Mesenchymal stem cell (in vitro differentiated cells and primary cell): ENCODE measurements at regions not wholly inside any gene's neighbourhood (a gene's known extent, or its start where the extent isn't known, plus 50 kb on each side); places are given as distances from the start of the nearest gene placed in this dataset.

Experiments
- DNase-seq: peaks from one replicate; pipeline ENCODE4 v3.0.0-alpha.2; 2013
- H2AFZ ChIP-seq: one replicate; pipeline ENCODE4 v1.6.1; 2013; ENCODE audit warnings: low read depth, mild to moderate bottlenecking, control low read depth, inconsistent platforms, low read length, moderate library complexity
- H2AK5ac ChIP-seq: 2 replicates; pipeline ENCODE4 v1.6.1; 2013; ENCODE audit warnings: low read length, moderate library complexity, mild to moderate bottlenecking, inconsistent platforms; ENCODE audit not compliant: severe bottlenecking
- H2BK120ac ChIP-seq: one replicate; pipeline ENCODE4 v1.6.1; 2013; ENCODE audit warnings: low read depth, mild to moderate bottlenecking, inconsistent platforms, low read length, moderate library complexity
- H2BK12ac ChIP-seq, 2 experiments: one replicate each; pipeline ENCODE4 v1.6.1; 2013; ENCODE audit warnings: inconsistent platforms in 2 of 2, low read length in 2 of 2, mild to moderate bottlenecking in 2 of 2, moderate library complexity in 2 of 2, control low read depth in 1 of 2
- H2BK15ac ChIP-seq: one replicate; pipeline ENCODE4 v1.6.1; 2013; ENCODE audit warnings: mild to moderate bottlenecking, low read depth, inconsistent platforms; ENCODE audit not compliant: poor library complexity, severe bottlenecking
- H2BK5ac ChIP-seq: 2 replicates; pipeline ENCODE4 v1.6.1; 2013; ENCODE audit warnings: low read depth, mild to moderate bottlenecking, low read length, control low read depth, inconsistent platforms; ENCODE audit not compliant: poor library complexity, severe bottlenecking
- H3K14ac ChIP-seq, 2 experiments: one replicate each; pipeline ENCODE4 v1.6.1; 2013; ENCODE audit warnings: inconsistent platforms in 2 of 2, low read length in 2 of 2, control low read depth in 1 of 2, mild to moderate bottlenecking in 1 of 2, moderate library complexity in 1 of 2
- H3K18ac ChIP-seq, 2 experiments: one replicate each; pipeline ENCODE4 v1.6.1; 2013; ENCODE audit warnings: inconsistent platforms in 2 of 2, low read length in 2 of 2, control low read depth in 1 of 2, low read depth in 1 of 2, mild to moderate bottlenecking in 1 of 2
- H3K23ac ChIP-seq, 2 experiments: one replicate each; pipeline ENCODE4 v1.6.1; 2013; ENCODE audit warnings: inconsistent platforms in 2 of 2, low read length in 2 of 2, mild to moderate bottlenecking in 2 of 2, moderate library complexity in 2 of 2, control low read depth in 1 of 2
- H3K27ac ChIP-seq: 2 replicates; pipeline ENCODE4 v1.5.1; 2013; ENCODE audit warnings: mild to moderate bottlenecking, moderate library complexity, low read length, control low read depth, inconsistent platforms; ENCODE audit not compliant: poor library complexity, severe bottlenecking
- H3K27me3 ChIP-seq, 2 experiments: 2 replicates each; pipeline versions ENCODE4 v1.6.1 to v1.7.0; 2013; ENCODE audit warnings: low read length in 2 of 2, mild to moderate bottlenecking in 2 of 2, moderate library complexity in 2 of 2, control low read depth in 1 of 2, inconsistent platforms in 1 of 2; ENCODE audit not compliant: control insufficient read depth in 1 of 2, insufficient read depth in 1 of 2
- H3K36me3 ChIP-seq, 2 experiments: 2 replicates each; pipeline versions ENCODE4 v1.6.1 to v1.7.0; 2013; ENCODE audit warnings: low read length in 2 of 2, control low read depth in 1 of 2, inconsistent platforms in 1 of 2, low read depth in 1 of 2, mild to moderate bottlenecking in 1 of 2; ENCODE audit not compliant: insufficient read depth in 2 of 2, control insufficient read depth in 1 of 2
- H3K4ac ChIP-seq, 2 experiments: one replicate each; pipeline ENCODE4 v1.6.1; 2013; ENCODE audit warnings: inconsistent platforms in 2 of 2, low read length in 2 of 2, mild to moderate bottlenecking in 2 of 2, moderate library complexity in 2 of 2, control low read depth in 1 of 2, low read depth in 1 of 2
- H3K4me1 ChIP-seq: 2 replicates; pipeline ENCODE4 v1.6.1; 2013; ENCODE audit warnings: low read depth, low read length, control low read depth; ENCODE audit not compliant: control insufficient read depth, insufficient read depth
- H3K4me2 ChIP-seq: 2 replicates; pipeline ENCODE4 v1.6.1; 2013; ENCODE audit warnings: low read length, mild to moderate bottlenecking, inconsistent platforms; ENCODE audit not compliant: poor library complexity, severe bottlenecking
- H3K4me3 ChIP-seq, 2 experiments: 2 replicates each; pipeline versions ENCODE4 v1.5.1 to v1.7.0; 2013; ENCODE audit warnings: low read length in 2 of 2, mild to moderate bottlenecking in 2 of 2, control low read depth in 1 of 2, low read depth in 1 of 2; ENCODE audit not compliant: insufficient read depth in 1 of 2
- H3K79me1 ChIP-seq: replicated peaks from 2 replicates; pipeline ENCODE4 v1.6.1; 2013; ENCODE audit warnings: mild to moderate bottlenecking, control low read depth, low read length, inconsistent platforms; ENCODE audit not compliant: poor library complexity, severe bottlenecking
- H3K9ac ChIP-seq: 2 replicates; pipeline ENCODE4 v1.7.0; 2013; ENCODE audit warnings: mild to moderate bottlenecking, low read length, moderate library complexity
- H3K9me3 ChIP-seq: 2 replicates; pipeline ENCODE4 v1.7.0; 2013; ENCODE audit warnings: mild to moderate bottlenecking, low read length; ENCODE audit not compliant: control insufficient read depth
- H4K8ac ChIP-seq: one replicate; pipeline ENCODE4 v1.6.1; 2013; ENCODE audit warnings: inconsistent platforms, mild to moderate bottlenecking, low read length, moderate library complexity
- H4K91ac ChIP-seq: one replicate; pipeline ENCODE4 v1.6.1; 2013; ENCODE audit warnings: mild to moderate bottlenecking, low read length, inconsistent platforms
- WGBS: methylation state at CpG from one replicate; pipeline ENCODE4 v1.1.7; 2013; ENCODE audit warnings: mixed read lengths; 5-methylcytosine and 5-hydroxymethylcytosine counted together

- H4K91ac ChIP-seq = no peak overlapping the region
Measured at GRCh38 chr11:27207025-27207650, 155.9 kb downstream of the CCDC34 start.

GRCh38 chr11:27205779-27206570, 157.0 kb downstream of the CCDC34 start:
- no peak overlapping the region for H3K4ac ChIP-seq
- H3K79me1 ChIP-seq = no peaks in the 10 kb centered on the region
- H2BK15ac ChIP-seq = no peak overlapping the region
- no peak for DNase-seq
- no peaks in the 10 kb centered on the region for H3K9me3 ChIP-seq
- H2AFZ ChIP-seq = no peak overlapping the region
- H2BK120ac ChIP-seq = no peak overlapping the region
- no peak overlapping the region for H2BK5ac ChIP-seq
- no peak overlapping the region for H3K18ac ChIP-seq
- H4K8ac ChIP-seq = no peak overlapping the region
- peak overlapping the region; percentile 47 for H2AK5ac ChIP-seq
- no peak overlapping the region for H3K27ac ChIP-seq
- no peak overlapping the region for H2BK12ac ChIP-seq
- H3K9ac ChIP-seq = peak overlapping the region; percentile 8
- no peak overlapping the region for H3K4me3 ChIP-seq
- H3K14ac ChIP-seq = no peak overlapping the region
- no peaks in the 10 kb centered on the region for H3K36me3 ChIP-seq
- H4K91ac ChIP-seq = no peak overlapping the region
- no peaks in the 10 kb centered on the region for H3K27me3 ChIP-seq
- H3K4me2 ChIP-seq = no peak overlapping the region
- no peak overlapping the region for H3K23ac ChIP-seq
- H3K4me1 ChIP-seq = peaks cover 10% of the 10 kb centered on the region

More at GRCh38 chr11:27207025-27207650, 155.9 kb downstream of the CCDC34 start:
- no peak overlapping the region for H2BK120ac ChIP-seq
- no peak overlapping the region for H2BK5ac ChIP-seq
- no peak for DNase-seq
- H3K27ac ChIP-seq = no peak overlapping the region
- no peaks in the 10 kb centered on the region for H3K9me3 ChIP-seq
- no peak overlapping the region for H2AK5ac ChIP-seq
- WGBS = 100% methylated on average over 1 of the region's 2 CpGs
- no peaks in the 10 kb centered on the region for H3K27me3 ChIP-seq
- peaks cover 4% of the 10 kb centered on the region for H3K4me1 ChIP-seq
- H3K18ac ChIP-seq = no peak overlapping the region
- H3K9ac ChIP-seq = no peak overlapping the region
- H3K36me3 ChIP-seq = no peaks in the 10 kb centered on the region
- no peak overlapping the region for H3K4ac ChIP-seq
- H3K4me3 ChIP-seq = no peak overlapping the region
- H2BK12ac ChIP-seq = no peak overlapping the region
- H2BK15ac ChIP-seq = no peak overlapping the region
- no peak overlapping the region for H2AFZ ChIP-seq
- no peak overlapping the region for H3K23ac ChIP-seq
- H3K79me1 ChIP-seq = no peaks in the 10 kb centered on the region
- H4K8ac ChIP-seq = no peak overlapping the region
- no peak overlapping the region for H3K14ac ChIP-seq
- H3K4me2 ChIP-seq = no peak overlapping the region

- Histone ChIP-seq H3K9ac (peak overlapping the region; percentile 8), H2BK5ac (no peak overlapping the region), H3K18ac (peak overlapping the region in 1 of 2 experiments; percentile 20), H3K4me3 (no peak overlapping the region), H4K91ac (no peak overlapping the region), H3K27me3 (no peaks in the 10 kb centered on the region), H2BK15ac (no peak overlapping the region), H3K36me3 (no peaks in the 10 kb centered on the region), H3K27ac (no peak overlapping the region), H2AK5ac (peak overlapping the region; percentile 16), H3K23ac (no peak overlapping the region), H3K9me3 (no peaks in the 10 kb centered on the region), H3K79me1 (no peaks in the 10 kb centered on the region), H2BK120ac (no peak overlapping the region), H2AFZ (no peak overlapping the region), H3K4me1 (peaks cover 12% of the 10 kb centered on the region), H3K14ac (no peak overlapping the region), H4K8ac (no peak overlapping the region), H3K4me2 (no peak overlapping the region), H2BK12ac (no peak overlapping the region), H3K4ac (no peak overlapping the region)
- peak; percentile 29 for DNase-seq
- 52% methylated on average over 3 of the region's 3 CpGs for WGBS
Measured at GRCh38 chr11:27205250-27205649, 157.8 kb downstream of the CCDC34 start.

GRCh38 chr11:27204529-27204928, 158.5 kb downstream of the CCDC34 start:
- Histone ChIP-seq H4K91ac (no peak overlapping the region), H3K27me3 (no peaks in the 10 kb centered on the region), H2BK12ac (no peak overlapping the region), H3K9ac (no peak overlapping the region), H2BK120ac (no peak overlapping the region), H3K4ac (no peak overlapping the region), H2BK5ac (no peak overlapping the region), H3K4me1 (peaks cover 10% of the 10 kb centered on the region), H3K27ac (no peak overlapping the region), H2AK5ac (no peak overlapping the region), H4K8ac (no peak overlapping the region), H2AFZ (no peak overlapping the region), H3K9me3 (no peaks in the 10 kb centered on the region), H3K36me3 (no peaks in the 10 kb centered on the region), H3K4me3 (no peak overlapping the region), H3K79me1 (no peaks in the 10 kb centered on the region), H3K14ac (no peak overlapping the region), H3K18ac (no peak overlapping the region), H3K4me2 (no peak overlapping the region), H2BK15ac (no peak overlapping the region), H3K23ac (no peak overlapping the region)
- DNase-seq = no peak
- 100% methylated on average over 1 of the region's 3 CpGs for WGBS
